ENCODE measurements at regions not wholly inside any gene's neighbourhood (a gene's known extent, or its start where the extent isn't known, plus 50 kb on each side); places are given as distances from the start of the nearest gene placed in this dataset.

DNA sequence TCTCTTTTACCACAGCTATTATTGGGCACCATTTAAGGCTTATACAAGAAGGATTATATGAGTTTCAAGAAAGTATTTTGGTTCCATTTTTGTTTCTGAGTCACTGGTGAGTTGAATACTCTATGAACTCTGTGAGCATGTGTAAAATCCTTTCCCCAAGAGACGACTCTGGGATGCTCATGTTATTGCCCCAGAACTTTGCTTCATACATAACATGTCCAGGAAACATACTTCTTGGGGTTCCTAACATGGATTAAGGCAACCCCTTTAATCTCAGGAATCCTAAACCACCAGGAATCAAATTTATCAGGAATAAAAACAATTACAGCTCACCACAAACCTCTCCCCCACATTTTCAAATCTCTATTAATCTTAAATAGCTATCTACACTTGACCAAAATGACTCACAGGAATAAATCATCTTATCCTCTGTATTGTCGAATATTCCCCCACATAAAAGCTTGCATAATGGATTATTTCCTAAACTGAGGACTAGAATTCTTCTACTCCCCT is 117.5 kb upstream of the COL21A1 start:
- CTCF ChIA-PET, result interaction anchor here (0.6 to 0.7 kb wide), 3 partner anchors 9 to 315 kb away, joined by 3 to 5 read pairs (median 3); no protein-coding TSS in a partner anchor
- H4K91ac ChIP-seq (ENCODE audit: insufficient read depth, low read depth, low read length), result no peak overlapping the region
- H3K9me1 ChIP-seq (ENCODE audit: insufficient read depth, low read length), result no peaks in the 10 kb centered on the region
- DNase-seq, result peak; percentile 78
- H2BK15ac ChIP-seq (ENCODE audit: low read depth, low read length), result no peak overlapping the region
- in situ Hi-C loops (cut with MboI; ENCODE audit: low sequenced_read_pairs) (loop anchor here (5.0 to 25.0 kb wide), 2 partner anchors 227 to 497 kb away; no protein-coding TSS in a partner anchor), dilution Hi-C loops (cut with HindIII; ENCODE audit: low sequenced_read_pairs, unreplicated experiment) (loop anchor here (25.0 kb wide), 1 partner anchor 222 kb away; no protein-coding TSS in a partner anchor), intact Hi-C loops (cut with micrococcal nuclease) (no loop called here)
- POLR2A ChIA-PET (ENCODE audit: unreplicated experiment), result no interaction called here
- peak; percentile 96 for ATAC-seq (ENCODE audit: low read depth)
- no peak overlapping the region for H4K5ac ChIP-seq (ENCODE audit: low read depth, low read length)
- no peak overlapping the region for H3K4me3 ChIP-seq (ENCODE audit: insufficient read depth, low read depth, low read length)
- TF ChIP-seq BHLHE40 (IDR thresholded peaks at IDR 0.05; ENCODE audit: low read depth, low read length) (no peak), SMC3 (IDR thresholded peaks at IDR 0.05; ENCODE audit: low read depth, low read length) (no peak), NFE2L2 (IDR thresholded peaks at IDR 0.05; ENCODE audit: low read depth, low read length) (no peak), CHD1 (IDR thresholded peaks at IDR 0.05; ENCODE audit: low read depth, low read length) (no peak), FOS (IDR thresholded peaks at IDR 0.05; ENCODE audit: low read depth, low read length) (no peak), RFX5 (IDR thresholded peaks at IDR 0.05; ENCODE audit: low read depth, low read length) (no peak), POLR2A (IDR thresholded peaks at IDR 0.05; ENCODE audit: low read depth, low read length) (no peak), RCOR1 (IDR thresholded peaks at IDR 0.05; ENCODE audit: insufficient replicate concordance, low read length) (no peak), RAD21 (IDR thresholded peaks at IDR 0.05; ENCODE audit: low read length) (no peak), MAZ (IDR thresholded peaks at IDR 0.05; ENCODE audit: borderline replicate concordance, low read depth, low read length) (no peak), MAFK (IDR thresholded peaks at IDR 0.05; ENCODE audit: low read depth, low read length) (no peak), CEBPB (IDR thresholded peaks at IDR 0.05; ENCODE audit: low read depth, low read length) (no peak), MXI1 (IDR thresholded peaks at IDR 0.05; ENCODE audit: borderline replicate concordance, low read depth, low read length) (no peak)
- TF ChIP-seq, protein P1, sequence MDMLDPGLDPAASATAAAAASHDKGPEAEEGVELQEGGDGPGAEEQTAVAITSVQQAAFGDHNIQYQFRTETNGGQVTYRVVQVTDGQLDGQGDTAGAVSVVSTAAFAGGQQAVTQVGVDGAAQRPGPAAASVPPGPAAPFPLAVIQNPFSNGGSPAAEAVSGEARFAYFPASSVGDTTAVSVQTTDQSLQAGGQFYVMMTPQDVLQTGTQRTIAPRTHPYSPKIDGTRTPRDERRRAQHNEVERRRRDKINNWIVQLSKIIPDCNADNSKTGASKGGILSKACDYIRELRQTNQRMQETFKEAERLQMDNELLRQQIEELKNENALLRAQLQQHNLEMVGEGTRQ (IDR thresholded peaks at IDR 0.05; ENCODE audit: low read depth, low read length), result no peak
- TF ChIP-seq, protein P2, sequence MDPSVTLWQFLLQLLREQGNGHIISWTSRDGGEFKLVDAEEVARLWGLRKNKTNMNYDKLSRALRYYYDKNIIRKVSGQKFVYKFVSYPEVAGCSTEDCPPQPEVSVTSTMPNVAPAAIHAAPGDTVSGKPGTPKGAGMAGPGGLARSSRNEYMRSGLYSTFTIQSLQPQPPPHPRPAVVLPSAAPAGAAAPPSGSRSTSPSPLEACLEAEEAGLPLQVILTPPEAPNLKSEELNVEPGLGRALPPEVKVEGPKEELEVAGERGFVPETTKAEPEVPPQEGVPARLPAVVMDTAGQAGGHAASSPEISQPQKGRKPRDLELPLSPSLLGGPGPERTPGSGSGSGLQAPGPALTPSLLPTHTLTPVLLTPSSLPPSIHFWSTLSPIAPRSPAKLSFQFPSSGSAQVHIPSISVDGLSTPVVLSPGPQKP (IDR thresholded peaks at IDR 0.05; ENCODE audit: borderline replicate concordance, low read depth, low read length), result no peak
- TF ChIP-seq, protein P3, sequence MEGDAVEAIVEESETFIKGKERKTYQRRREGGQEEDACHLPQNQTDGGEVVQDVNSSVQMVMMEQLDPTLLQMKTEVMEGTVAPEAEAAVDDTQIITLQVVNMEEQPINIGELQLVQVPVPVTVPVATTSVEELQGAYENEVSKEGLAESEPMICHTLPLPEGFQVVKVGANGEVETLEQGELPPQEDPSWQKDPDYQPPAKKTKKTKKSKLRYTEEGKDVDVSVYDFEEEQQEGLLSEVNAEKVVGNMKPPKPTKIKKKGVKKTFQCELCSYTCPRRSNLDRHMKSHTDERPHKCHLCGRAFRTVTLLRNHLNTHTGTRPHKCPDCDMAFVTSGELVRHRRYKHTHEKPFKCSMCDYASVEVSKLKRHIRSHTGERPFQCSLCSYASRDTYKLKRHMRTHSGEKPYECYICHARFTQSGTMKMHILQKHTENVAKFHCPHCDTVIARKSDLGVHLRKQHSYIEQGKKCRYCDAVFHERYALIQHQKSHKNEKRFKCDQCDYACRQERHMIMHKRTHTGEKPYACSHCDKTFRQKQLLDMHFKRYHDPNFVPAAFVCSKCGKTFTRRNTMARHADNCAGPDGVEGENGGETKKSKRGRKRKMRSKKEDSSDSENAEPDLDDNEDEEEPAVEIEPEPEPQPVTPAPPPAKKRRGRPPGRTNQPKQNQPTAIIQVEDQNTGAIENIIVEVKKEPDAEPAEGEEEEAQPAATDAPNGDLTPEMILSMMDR (conservative IDR thresholded peaks at IDR 0.05; ENCODE audit: low read depth, low read length), result no peak
- H2AFZ ChIP-seq (replicated peaks; ENCODE audit: low read length, poor library complexity), result no peak overlapping the region
- H3K79me1 ChIP-seq (ENCODE audit: low read depth in 1 of 2, low read length in 2 of 2), result no peaks in the 10 kb centered on the region
- no peak overlapping the region for H2AK5ac ChIP-seq (ENCODE audit: low read depth, low read length)
- no peak overlapping the region for H3K4ac ChIP-seq (ENCODE audit: low read depth, low read length)
- H3K9ac ChIP-seq (ENCODE audit: low read depth, low read length), result no peak overlapping the region
- H3K18ac ChIP-seq (ENCODE audit: low read depth, low read length), result no peak overlapping the region
- H3K4me2 ChIP-seq (ENCODE audit: low read depth, low read length), result no peak overlapping the region
- H2BK20ac ChIP-seq (ENCODE audit: low read depth, low read length), result no peak overlapping the region
- no peaks in the 10 kb centered on the region for H3K36me3 ChIP-seq (ENCODE audit: control insufficient read depth, insufficient read depth, low read length)
- H4K20me1 ChIP-seq (ENCODE audit: insufficient read depth, low read length), result no peaks in the 10 kb centered on the region
- H4K8ac ChIP-seq (ENCODE audit: low read depth in 2 of 2, low read length in 2 of 2), result no peak overlapping the region
- no peak overlapping the region for H2AK9ac ChIP-seq (replicated peaks; ENCODE audit: low read depth, low read length, poor library complexity)
- H3K9me3 ChIP-seq (ENCODE audit: control insufficient read depth, insufficient read depth, low read length), result no peaks in the 10 kb centered on the region
- no TSS peak for BruUV-seq (replicated peaks)
- WGBS, 2 experiments (ENCODE audit: extremely low coverage in 2 of 2, insufficient read length in 1 of 2), result no CpG with 5 or more reads among the region's 2 CpGs
- H3K14ac ChIP-seq (replicated peaks; ENCODE audit: low read depth, low read length), result no peak overlapping the region
- no peaks in the 10 kb centered on the region for H3K27me3 ChIP-seq (ENCODE audit: control insufficient read depth, insufficient read depth, low read length)
- no peak overlapping the region for H3K56ac ChIP-seq (ENCODE audit: extremely low read depth, insufficient read depth, low read length)
- no peak overlapping the region for H2BK120ac ChIP-seq (ENCODE audit: low read depth, low read length)
- 0 out of 2 replicates have a peak, but pooled peaks cover 2% of the 10 kb centered on the region for H3K4me1 ChIP-seq (ENCODE audit: control insufficient read depth, insufficient read depth, low read length)
- H2BK5ac ChIP-seq (ENCODE audit: low read depth, low read length, poor library complexity, severe bottlenecking), result no peak overlapping the region
- no peak overlapping the region for H3K27ac ChIP-seq (ENCODE audit: insufficient read depth, low read length)
- no peak overlapping the region for H3K23ac ChIP-seq (ENCODE audit: low read depth, low read length)

All from IMR-90 (cell line).